ENCODE measurements at regions not wholly inside any gene's neighbourhood (a gene's known extent, or its start where the extent isn't known, plus 50 kb on each side); places are given as distances from the start of the nearest gene placed in this dataset.

GRCh38 chr15:96889734-96890480 is 559.4 kb downstream of the NR2F2 start:
- TF ChIP-seq LEF1 (IDR thresholded peaks at IDR 0.05; ENCODE audit: borderline replicate concordance) (no peak), FOXK2 (IDR thresholded peaks at IDR 0.05) (no peak), FOXA1 (IDR thresholded peaks at IDR 0.05) (no peak), BHLHE40 (IDR thresholded peaks at IDR 0.05; ENCODE audit: borderline replicate concordance) (no peak), SUZ12 (IDR thresholded peaks at IDR 0.05) (no peak), SP1 (IDR thresholded peaks at IDR 0.05) (no peak), ELF4 (IDR thresholded peaks at IDR 0.05) (no peak)

All from HEK293T (cell line).